ENCODE measurements at regions not wholly inside any gene's neighbourhood (a gene's known extent, or its start where the extent isn't known, plus 50 kb on each side); places are given as distances from the start of the nearest gene placed in this dataset.

DNA sequence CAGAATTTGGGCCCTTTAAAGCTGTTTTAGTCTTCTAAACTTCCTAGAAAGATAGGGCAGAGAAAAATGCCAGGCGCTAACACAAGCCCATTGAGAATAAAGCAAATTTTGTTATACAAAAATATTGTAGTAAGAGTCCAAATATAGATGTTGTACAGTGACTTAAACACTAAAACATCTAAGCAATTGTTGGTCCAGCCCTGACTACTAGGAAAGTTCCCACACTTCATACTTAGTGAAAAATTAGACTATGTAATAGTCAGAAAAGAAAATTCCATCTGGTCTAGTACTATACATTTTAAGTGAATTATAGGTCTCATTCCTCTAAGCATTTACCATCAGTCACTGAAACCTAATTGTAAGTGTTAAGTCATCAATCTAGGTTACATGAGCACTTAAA, 1518.3 kb upstream of the SLC10A2 start:
- Histone ChIP-seq H3K4me1 (ENCODE audit: low read depth) (no peaks in the 10 kb centered on the region), H3K27me3 (no peaks in the 10 kb centered on the region)
- DNase-seq (ENCODE audit: low read depth in 1 of 2, low spot score in 1 of 2), result peak in 1 of 2 donors; percentile 9

DNA sequence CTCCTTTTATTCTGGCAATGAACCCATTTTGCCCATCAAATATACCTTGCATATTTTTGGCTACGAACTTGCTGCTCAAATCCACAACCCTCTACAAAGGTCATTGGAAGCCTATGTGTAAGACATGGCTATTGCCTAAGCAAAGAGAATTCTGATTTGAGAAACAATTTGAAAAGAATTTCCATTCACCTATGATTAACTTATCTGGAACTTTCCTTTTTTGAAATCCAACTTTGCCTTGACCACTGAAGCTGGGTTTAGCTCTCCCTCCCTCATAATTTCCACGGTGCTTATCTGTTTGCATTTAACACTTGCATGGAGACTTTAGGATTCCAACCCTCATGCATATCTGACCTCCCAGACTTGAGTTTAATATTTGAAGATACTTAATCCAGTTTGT, 1514.7 kb upstream of the SLC10A2 start:
- DNase-seq (ENCODE audit: low read depth in 1 of 2, low spot score in 1 of 2), result no peak
- no peaks in the 10 kb centered on the region for H3K9me3 ChIP-seq (ENCODE audit: low read depth)
- TF ChIP-seq, protein P1, sequence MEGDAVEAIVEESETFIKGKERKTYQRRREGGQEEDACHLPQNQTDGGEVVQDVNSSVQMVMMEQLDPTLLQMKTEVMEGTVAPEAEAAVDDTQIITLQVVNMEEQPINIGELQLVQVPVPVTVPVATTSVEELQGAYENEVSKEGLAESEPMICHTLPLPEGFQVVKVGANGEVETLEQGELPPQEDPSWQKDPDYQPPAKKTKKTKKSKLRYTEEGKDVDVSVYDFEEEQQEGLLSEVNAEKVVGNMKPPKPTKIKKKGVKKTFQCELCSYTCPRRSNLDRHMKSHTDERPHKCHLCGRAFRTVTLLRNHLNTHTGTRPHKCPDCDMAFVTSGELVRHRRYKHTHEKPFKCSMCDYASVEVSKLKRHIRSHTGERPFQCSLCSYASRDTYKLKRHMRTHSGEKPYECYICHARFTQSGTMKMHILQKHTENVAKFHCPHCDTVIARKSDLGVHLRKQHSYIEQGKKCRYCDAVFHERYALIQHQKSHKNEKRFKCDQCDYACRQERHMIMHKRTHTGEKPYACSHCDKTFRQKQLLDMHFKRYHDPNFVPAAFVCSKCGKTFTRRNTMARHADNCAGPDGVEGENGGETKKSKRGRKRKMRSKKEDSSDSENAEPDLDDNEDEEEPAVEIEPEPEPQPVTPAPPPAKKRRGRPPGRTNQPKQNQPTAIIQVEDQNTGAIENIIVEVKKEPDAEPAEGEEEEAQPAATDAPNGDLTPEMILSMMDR (IDR thresholded peaks at IDR 0.05; ENCODE audit: low read depth, low read length), result no peak
- no peaks in the 10 kb centered on the region for H3K27me3 ChIP-seq
- H3K36me3 ChIP-seq, result no peaks in the 10 kb centered on the region
- peaks cover 6% of the 10 kb centered on the region for H3K4me1 ChIP-seq (ENCODE audit: low read depth)
- no peak overlapping the region for H3K27ac ChIP-seq
- H3K4me3 ChIP-seq, result no peak overlapping the region

More for the DNA sequence above, 1518.3 kb upstream of the SLC10A2 start:
- TF ChIP-seq, protein P1 (IDR thresholded peaks at IDR 0.05; ENCODE audit: low read depth, low read length), result no peak
- Histone ChIP-seq H3K9me3 (ENCODE audit: low read depth) (no peaks in the 10 kb centered on the region), H3K27ac (no peak overlapping the region), H3K36me3 (no peaks in the 10 kb centered on the region), H3K4me3 (no peak overlapping the region)

DNA sequence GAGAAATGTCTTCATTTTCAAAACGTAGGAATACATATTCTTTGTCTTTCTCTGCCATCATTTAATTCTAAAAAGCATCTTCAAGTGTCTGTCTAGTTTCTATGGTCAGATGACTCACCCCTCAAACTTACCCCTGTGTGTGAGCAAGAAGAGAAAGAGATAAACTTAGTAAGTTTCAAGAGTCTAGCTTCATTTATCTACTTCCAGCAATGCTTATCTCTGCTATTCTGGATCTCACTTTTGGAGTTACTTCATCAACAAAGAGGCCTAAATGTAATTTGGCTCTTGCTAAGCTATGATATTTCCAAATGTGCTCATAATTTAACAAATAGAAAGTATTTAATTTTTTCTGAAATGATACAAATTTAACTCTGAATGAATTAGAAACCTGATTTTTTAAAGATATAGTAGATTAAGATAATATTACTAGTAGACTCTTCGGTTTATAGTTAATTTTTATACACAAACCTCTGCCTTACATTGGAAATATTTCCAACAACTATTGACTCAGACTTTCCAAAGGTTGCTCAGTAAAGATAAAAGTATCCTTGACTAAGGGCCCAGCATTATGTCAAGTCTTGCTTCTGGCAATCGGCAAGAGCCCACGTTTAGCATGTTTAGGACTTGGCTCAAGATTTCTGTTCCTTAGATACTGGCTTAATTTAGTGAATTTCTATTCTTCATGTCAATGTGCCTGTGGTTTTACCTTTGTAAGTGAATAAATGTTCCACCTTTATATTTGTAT, 1511.0 kb upstream of the SLC10A2 start:
- Histone ChIP-seq H3K4me3 (no peak overlapping the region), H3K4me1 (ENCODE audit: low read depth) (peaks cover 9% of the 10 kb centered on the region), H3K27ac (no peak overlapping the region), H3K27me3 (no peaks in the 10 kb centered on the region), H3K9me3 (ENCODE audit: low read depth) (no peaks in the 10 kb centered on the region), H3K36me3 (no peaks in the 10 kb centered on the region)
- TF ChIP-seq, protein P1 (IDR thresholded peaks at IDR 0.05; ENCODE audit: low read depth, low read length), result no peak
- peak in 1 of 2 donors; percentile 74 for DNase-seq (ENCODE audit: low read depth in 1 of 2, low spot score in 1 of 2)

DNA sequence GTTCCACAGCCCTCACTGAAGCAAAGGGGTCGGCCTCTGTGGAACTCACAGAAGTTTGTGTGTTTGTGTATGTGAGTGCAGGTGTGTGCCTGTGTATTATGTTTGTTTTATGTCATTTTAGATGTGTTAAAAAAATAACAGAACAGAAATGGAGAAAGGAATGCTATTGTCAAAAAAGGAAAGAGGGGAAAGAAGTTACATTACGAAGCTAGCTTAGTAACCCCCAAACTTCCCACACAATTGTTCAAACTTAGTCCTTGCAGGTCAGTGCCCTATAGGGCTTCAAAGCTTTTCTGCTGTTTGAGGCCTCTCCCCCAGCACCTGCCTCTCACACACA, 1505.6 kb upstream of the SLC10A2 start:
- no peak for DNase-seq (ENCODE audit: low read depth in 1 of 2, low spot score in 1 of 2)
- H3K9me3 ChIP-seq (ENCODE audit: low read depth), result no peaks in the 10 kb centered on the region
- TF ChIP-seq, protein P1 (IDR thresholded peaks at IDR 0.05; ENCODE audit: low read depth, low read length), result no peak
- H3K27me3 ChIP-seq, result no peaks in the 10 kb centered on the region
- H3K36me3 ChIP-seq, result no peaks in the 10 kb centered on the region
- no peak overlapping the region for H3K4me3 ChIP-seq
- H3K4me1 ChIP-seq (ENCODE audit: low read depth), result peaks cover 4% of the 10 kb centered on the region
- H3K27ac ChIP-seq, result no peak overlapping the region

DNA sequence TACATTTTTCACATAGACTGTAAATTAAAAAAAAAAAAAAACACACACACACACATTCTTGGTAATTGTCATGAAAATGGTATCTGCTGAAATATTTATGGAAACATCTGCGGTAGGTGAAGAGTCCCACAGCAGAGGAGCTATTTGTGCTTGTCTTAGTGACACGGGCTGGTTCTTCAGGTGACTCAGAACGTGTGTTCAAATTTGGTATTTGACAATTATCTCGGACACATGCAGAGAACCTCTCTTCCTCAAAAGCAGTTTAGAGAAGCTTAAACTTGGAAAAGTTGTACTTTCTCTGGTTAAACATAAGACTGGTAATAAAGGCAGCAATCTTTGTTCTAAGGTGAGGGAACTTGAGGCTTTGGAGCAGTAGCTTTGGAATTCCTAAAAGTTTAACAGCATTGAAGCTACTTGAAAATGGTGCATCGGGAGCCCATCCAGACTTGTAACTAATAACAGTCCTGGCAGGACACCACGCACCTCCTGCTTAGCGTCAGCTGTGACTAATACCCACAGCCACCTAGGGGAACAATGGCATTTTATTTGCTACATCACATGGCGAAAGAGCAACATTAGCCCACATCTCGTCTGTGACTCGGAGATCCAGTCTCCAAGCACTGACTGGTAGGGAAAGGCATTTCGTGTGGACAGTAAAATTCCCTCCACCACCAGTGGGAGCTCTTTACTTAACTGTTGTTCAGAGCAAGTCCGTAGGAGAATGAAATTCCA, 1505.1 kb upstream of the SLC10A2 start:
- Histone ChIP-seq H3K36me3 (no peaks in the 10 kb centered on the region), H3K27ac (no peak overlapping the region), H3K27me3 (no peaks in the 10 kb centered on the region), H3K4me1 (ENCODE audit: low read depth) (peaks cover 3% of the 10 kb centered on the region), H3K4me3 (no peak overlapping the region), H3K9me3 (ENCODE audit: low read depth) (no peaks in the 10 kb centered on the region)
- TF ChIP-seq, protein P1 (IDR thresholded peaks at IDR 0.05; ENCODE audit: low read depth, low read length), result peak; percentile 89
- DNase-seq (ENCODE audit: low read depth in 1 of 2, low spot score in 1 of 2), result peak; percentile 81 to 90

Measured in cardiac muscle cell (in vitro differentiated cells and primary cell).